H9 (cell line): ENCODE measurements at regions not wholly inside any gene's neighbourhood (a gene's known extent, or its start where the extent isn't known, plus 50 kb on each side); places are given as distances from the start of the nearest gene placed in this dataset.

Experiments used
- DNase-seq: peaks from one replicate; pipeline ENCODE4 v3.0.0-alpha.2; 2017
- H2AFZ ChIP-seq: one replicate; pipeline ENCODE4 v1.6.1; 2013; ENCODE audit warnings: mild to moderate bottlenecking, low read length, control low read depth, moderate library complexity
- H2AK5ac ChIP-seq: 2 replicates; pipeline ENCODE4 v1.6.1; 2013; ENCODE audit warnings: low read length, control low read depth, mixed read lengths; ENCODE audit not compliant: insufficient read length
- H2BK120ac ChIP-seq: one replicate; pipeline ENCODE4 v1.6.1; 2013; ENCODE audit warnings: low read depth, mild to moderate bottlenecking, low read length, control low read depth, inconsistent platforms; ENCODE audit not compliant: poor library complexity, severe bottlenecking
- H2BK12ac ChIP-seq: 2 replicates; pipeline ENCODE4 v1.6.1; 2013; ENCODE audit warnings: low read length, control low read depth, mixed read lengths, low read depth; ENCODE audit not compliant: insufficient read length
- H2BK15ac ChIP-seq: 2 replicates; pipeline ENCODE4 v1.6.1; 2013; ENCODE audit warnings: low read depth, low read length, control low read depth
- H2BK20ac ChIP-seq: one replicate; pipeline ENCODE4 v1.6.1; 2013; ENCODE audit warnings: low read depth, mild to moderate bottlenecking, low read length, control low read depth, inconsistent platforms; ENCODE audit not compliant: poor library complexity, severe bottlenecking
- H2BK5ac ChIP-seq: 2 replicates; pipeline ENCODE4 v1.6.1; 2013; ENCODE audit warnings: low read length, control low read depth, mixed read lengths; ENCODE audit not compliant: insufficient read length
- H3K14ac ChIP-seq: 2 replicates; pipeline ENCODE4 v1.6.1; 2013; ENCODE audit warnings: low read length, control low read depth; ENCODE audit not compliant: insufficient read depth
- H3K18ac ChIP-seq: 2 replicates; pipeline ENCODE4 v1.6.1; 2013; ENCODE audit warnings: low read depth, mild to moderate bottlenecking, mixed read lengths, low read length, control low read depth; ENCODE audit not compliant: insufficient read length
- H3K23ac ChIP-seq: 2 replicates; pipeline ENCODE4 v1.6.1; 2013; ENCODE audit warnings: low read length, control low read depth, mixed read lengths, low read depth; ENCODE audit not compliant: insufficient read length
- H3K23me2 ChIP-seq: 2 replicates; pipeline ENCODE4 v1.6.1; 2013; ENCODE audit warnings: low read depth, mild to moderate bottlenecking, mixed read lengths, low read length, control low read depth; ENCODE audit not compliant: insufficient read length, poor library complexity, severe bottlenecking
- H3K27ac ChIP-seq: 2 replicates; pipeline ENCODE4 v1.5.1; 2013; ENCODE audit warnings: low read length, control low read depth, mixed read lengths, low read depth; ENCODE audit not compliant: insufficient read length
- H3K27me3 ChIP-seq: 2 replicates; pipeline ENCODE4 v1.6.1; 2013; ENCODE audit warnings: low read length, control low read depth, inconsistent platforms; ENCODE audit not compliant: insufficient read depth
- H3K4ac ChIP-seq: 2 replicates; pipeline ENCODE4 v1.6.1; 2013; ENCODE audit warnings: low read depth, mild to moderate bottlenecking, control low read depth, inconsistent platforms, low read length, moderate library complexity
- H3K4me1 ChIP-seq: 2 replicates; pipeline ENCODE4 v1.6.1; 2013; ENCODE audit warnings: low read length, control low read depth, inconsistent platforms; ENCODE audit not compliant: insufficient read depth
- H3K4me2 ChIP-seq: 2 replicates; pipeline ENCODE4 v1.6.1; 2013; ENCODE audit warnings: low read length, control low read depth, mixed read lengths; ENCODE audit not compliant: insufficient read length, insufficient read depth
- H3K56ac ChIP-seq: 2 replicates; pipeline ENCODE4 v1.6.1; 2013; ENCODE audit warnings: low read depth, mild to moderate bottlenecking, mixed read lengths, low read length, control low read depth; ENCODE audit not compliant: insufficient read length
- H3K79me1 ChIP-seq: 2 replicates; pipeline ENCODE4 v1.6.1; 2013; ENCODE audit warnings: low read depth, mild to moderate bottlenecking, moderate library complexity, low read length, control low read depth, inconsistent platforms; ENCODE audit not compliant: insufficient read depth, poor library complexity, severe bottlenecking
- H3K79me2 ChIP-seq: 2 replicates; pipeline ENCODE4 v1.6.1; 2013; ENCODE audit warnings: low read length, control low read depth, inconsistent platforms; ENCODE audit not compliant: insufficient read depth
- H3K9ac ChIP-seq: 2 replicates; pipeline ENCODE4 v1.6.1; 2013; ENCODE audit warnings: low read length, control low read depth, mixed read lengths; ENCODE audit not compliant: insufficient read length; ENCODE audit errors: extremely low read depth
- H3K9me3 ChIP-seq: one replicate; pipeline ENCODE4 v1.6.1; 2013; ENCODE audit warnings: low read depth, low read length, inconsistent platforms; ENCODE audit not compliant: control insufficient read depth
- H3T11ph ChIP-seq: one replicate; pipeline ENCODE4 v1.6.1; 2013; ENCODE audit warnings: mild to moderate bottlenecking, low read length, control low read depth, inconsistent platforms
- H4K20me1 ChIP-seq: one replicate; pipeline ENCODE4 v1.6.1; 2013; ENCODE audit not compliant: control insufficient read depth, insufficient read length, insufficient read depth
- H4K5ac ChIP-seq: 2 replicates; pipeline ENCODE4 v1.6.1; 2013; ENCODE audit warnings: low read depth, mild to moderate bottlenecking, mixed read lengths, low read length, control low read depth; ENCODE audit not compliant: insufficient read length
- H4K8ac ChIP-seq: replicated peaks from 2 replicates; pipeline ENCODE4 v1.6.1; 2013; ENCODE audit warnings: low read length, control low read depth, mixed read lengths, low read depth; ENCODE audit not compliant: insufficient read length
- H4K91ac ChIP-seq: 2 replicates; pipeline ENCODE4 v1.6.1; 2013; ENCODE audit warnings: low read depth, mild to moderate bottlenecking, moderate library complexity, mixed read lengths, low read length, control low read depth; ENCODE audit not compliant: insufficient read length
- H3K27ac Mint-ChIP-seq, 3 experiments: 2 replicates in 2 of 3; 3 replicates in 1 of 3; pipeline ENCODE4 v1.8.0; 2020 to 2021; ENCODE audit warnings: mixed read lengths in 3 of 3, mild to moderate bottlenecking in 1 of 3, moderate library complexity in 1 of 3
- H3K27me3 Mint-ChIP-seq: 2 replicates; pipeline ENCODE4 v1.8.0; 2021; ENCODE audit warnings: low read depth, mild to moderate bottlenecking, moderate library complexity, mixed read lengths
- H3K36me3 Mint-ChIP-seq, 3 experiments: 2 replicates in 2 of 3; 3 replicates in 1 of 3; pipeline ENCODE4 v1.8.0; 2020 to 2021; ENCODE audit warnings: low read depth in 3 of 3, mixed read lengths in 3 of 3; ENCODE audit not compliant: insufficient read depth in 1 of 3
- H3K4me1 Mint-ChIP-seq, 2 experiments: 2 replicates each; pipeline ENCODE4 v1.8.0; 2020; ENCODE audit warnings: mixed read lengths in 2 of 2
- H3K4me3 Mint-ChIP-seq, 2 experiments: 2 replicates in 1 of 2; 3 replicates in 1 of 2; pipeline ENCODE4 v1.8.0; 2020 to 2021; ENCODE audit warnings: mild to moderate bottlenecking in 2 of 2, mixed read lengths in 2 of 2, moderate library complexity in 1 of 2
- H3K9me3 Mint-ChIP-seq, 2 experiments: 2 replicates in 1 of 2; 3 replicates in 1 of 2; pipeline ENCODE4 v1.8.0; 2020; ENCODE audit warnings: mild to moderate bottlenecking in 2 of 2, mixed read lengths in 2 of 2, moderate library complexity in 1 of 2
- WGBS: extraction: QIAGEN DNeasy Blood & Tissue Kit; methylation state at CpG from one replicate; pipeline ENCODE4 v1.1.7; 2013; ENCODE audit warnings: missing lambda C conversion rate, low lambda C conversion rate, mixed read lengths; ENCODE audit not compliant: insufficient read length; ENCODE audit errors: extremely low coverage; 5-methylcytosine and 5-hydroxymethylcytosine counted together
- TF ChIP-seq, protein P1 (sequence below): fragments of 200-600 bp; sonication (generic); conservative IDR thresholded peaks from 3 replicates; pipeline ENCODE4 v1.8.0; 2021; ENCODE audit warnings: antibody characterized with exemption, mild to moderate bottlenecking

DNA sequence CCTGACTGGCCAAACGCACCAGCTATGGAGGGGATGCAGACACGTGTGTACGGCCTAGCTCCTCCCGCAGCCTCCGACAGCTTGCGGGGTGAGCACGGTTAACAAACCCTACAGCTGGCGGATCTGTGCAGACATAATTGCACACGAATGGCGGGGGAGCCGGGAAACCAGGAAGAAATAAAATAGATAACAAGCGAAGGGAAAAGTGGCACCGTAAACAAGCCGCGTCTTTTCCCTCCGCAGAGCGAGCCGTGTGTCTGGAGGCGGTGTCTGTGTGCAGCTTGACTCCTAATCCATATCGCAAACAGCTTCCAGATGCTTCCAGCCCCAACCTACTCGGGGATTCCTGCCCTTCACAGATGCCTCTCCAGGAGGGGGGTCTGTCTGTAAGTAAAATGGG is 853.1 kb upstream of the SALL3 start:
- no peaks in the 10 kb centered on the region for H3K9me3 ChIP-seq
- WGBS: no CpG with 5 or more reads among the region's 21 CpGs
- no peak overlapping the region for H3K18ac ChIP-seq
- no peak overlapping the region for H3K4ac ChIP-seq
- Mint-ChIP-seq H3K27me3 (no peaks in the 10 kb centered on the region; the same call in 1 of the 2 replicates), H3K36me3 (peaks cover 2 to 6% (median 4%) of the 10 kb centered on the region in 3 experiments; a peak in 2 of 7 replicates), H3K4me3 (no peak overlapping the region), H3K4me1 (peaks cover 3 to 9% of the 10 kb centered on the region in 2 experiments), H3K9me3 (peaks cover 8 to 10% of the 10 kb centered on the region in 2 experiments; a peak in 3 of 5 replicates), H3K27ac (no peak overlapping the region; a peak in 1 of 7 replicates)
- no peak overlapping the region for H4K5ac ChIP-seq
- H3K4me2 ChIP-seq: no peak overlapping the region
- no peaks in the 10 kb centered on the region for H3K79me2 ChIP-seq
- H4K8ac ChIP-seq: no peak overlapping the region
- H3K79me1 ChIP-seq: no peaks in the 10 kb centered on the region
- H2BK20ac ChIP-seq: no peak overlapping the region
- H3K27ac ChIP-seq: no peak overlapping the region
- H4K91ac ChIP-seq: no peak overlapping the region
- H3K14ac ChIP-seq: no peak overlapping the region
- DNase-seq: no peak
- no peak overlapping the region for H2BK15ac ChIP-seq
- no peaks in the 10 kb centered on the region for H3K4me1 ChIP-seq
- no peak overlapping the region for H3K9ac ChIP-seq
- no peaks in the 10 kb centered on the region for H3K27me3 ChIP-seq
- H3K23me2 ChIP-seq: no peaks in the 10 kb centered on the region
- H2BK12ac ChIP-seq: no peak overlapping the region
- H4K20me1 ChIP-seq: no peaks in the 10 kb centered on the region
- no peak overlapping the region for H3K56ac ChIP-seq
- H2AFZ ChIP-seq: no peak overlapping the region
- no peak overlapping the region for H2BK5ac ChIP-seq
- TF ChIP-seq, protein P1, sequence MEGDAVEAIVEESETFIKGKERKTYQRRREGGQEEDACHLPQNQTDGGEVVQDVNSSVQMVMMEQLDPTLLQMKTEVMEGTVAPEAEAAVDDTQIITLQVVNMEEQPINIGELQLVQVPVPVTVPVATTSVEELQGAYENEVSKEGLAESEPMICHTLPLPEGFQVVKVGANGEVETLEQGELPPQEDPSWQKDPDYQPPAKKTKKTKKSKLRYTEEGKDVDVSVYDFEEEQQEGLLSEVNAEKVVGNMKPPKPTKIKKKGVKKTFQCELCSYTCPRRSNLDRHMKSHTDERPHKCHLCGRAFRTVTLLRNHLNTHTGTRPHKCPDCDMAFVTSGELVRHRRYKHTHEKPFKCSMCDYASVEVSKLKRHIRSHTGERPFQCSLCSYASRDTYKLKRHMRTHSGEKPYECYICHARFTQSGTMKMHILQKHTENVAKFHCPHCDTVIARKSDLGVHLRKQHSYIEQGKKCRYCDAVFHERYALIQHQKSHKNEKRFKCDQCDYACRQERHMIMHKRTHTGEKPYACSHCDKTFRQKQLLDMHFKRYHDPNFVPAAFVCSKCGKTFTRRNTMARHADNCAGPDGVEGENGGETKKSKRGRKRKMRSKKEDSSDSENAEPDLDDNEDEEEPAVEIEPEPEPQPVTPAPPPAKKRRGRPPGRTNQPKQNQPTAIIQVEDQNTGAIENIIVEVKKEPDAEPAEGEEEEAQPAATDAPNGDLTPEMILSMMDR: no peak
- no peak overlapping the region for H3K23ac ChIP-seq
- H2AK5ac ChIP-seq: no peak overlapping the region
- H3T11ph ChIP-seq: no peak overlapping the region
- no peak overlapping the region for H2BK120ac ChIP-seq
